HuH-7 (cell line): ENCODE measurements at regions not wholly inside any gene's neighbourhood (a gene's known extent, or its start where the extent isn't known, plus 50 kb on each side); places are given as distances from the start of the nearest gene placed in this dataset.

Source experiments
- DNase-seq: peaks from one replicate; pipeline ENCODE4 v3.0.0; 2011; ENCODE audit warnings: low spot score

DNA sequence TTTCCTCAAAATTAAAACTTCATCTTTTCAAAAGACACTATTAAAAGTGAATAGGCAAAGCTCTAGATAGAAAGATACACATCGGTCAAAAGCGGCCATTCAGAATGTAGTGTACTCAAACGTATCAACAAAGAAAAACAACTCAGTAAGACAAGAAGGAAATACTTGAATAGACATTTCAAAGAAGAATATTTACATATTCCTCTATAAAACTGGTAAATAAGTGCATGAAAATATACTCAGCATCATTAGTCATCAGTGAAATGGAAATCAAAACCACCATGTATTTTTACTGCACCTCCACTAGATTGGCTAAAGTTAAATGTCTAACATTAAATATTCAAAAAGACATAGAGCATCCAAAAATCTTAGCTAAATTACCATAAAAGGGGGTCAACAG lies 551.1 kb upstream of the SORCS1 start:
- DNase-seq = no peak

DNA sequence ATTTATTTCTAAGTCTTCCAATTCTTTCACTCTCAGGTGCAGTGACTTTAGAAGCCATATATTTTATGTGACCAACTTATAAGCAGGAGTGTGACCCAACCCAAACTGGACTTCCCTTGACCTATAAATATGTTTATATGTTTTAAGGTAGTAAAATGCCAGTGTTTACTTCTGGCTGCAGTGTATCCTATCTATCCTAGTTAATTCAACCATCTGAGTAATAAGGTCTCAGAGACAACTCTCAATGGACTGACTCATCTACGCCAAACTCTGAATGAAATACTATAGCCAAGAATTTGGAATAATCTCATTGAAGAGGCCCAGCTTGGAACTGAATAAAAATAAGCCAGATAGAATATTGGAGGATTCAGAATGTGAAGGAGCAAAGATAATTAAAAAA lies 544.5 kb upstream of the SORCS1 start:
- DNase-seq = no peak

GRCh38 chr10:107706096-107706725 lies 541.7 kb upstream of the SORCS1 start:
- no peak for DNase-seq

- DNase-seq = no peak
These were observed 537.4 kb upstream of the SORCS1 start for GRCh38 chr10:107701943-107702342.

GRCh38 chr10:107692072-107692471 lies 527.6 kb upstream of the SORCS1 start:
- DNase-seq = no peak

DNA sequence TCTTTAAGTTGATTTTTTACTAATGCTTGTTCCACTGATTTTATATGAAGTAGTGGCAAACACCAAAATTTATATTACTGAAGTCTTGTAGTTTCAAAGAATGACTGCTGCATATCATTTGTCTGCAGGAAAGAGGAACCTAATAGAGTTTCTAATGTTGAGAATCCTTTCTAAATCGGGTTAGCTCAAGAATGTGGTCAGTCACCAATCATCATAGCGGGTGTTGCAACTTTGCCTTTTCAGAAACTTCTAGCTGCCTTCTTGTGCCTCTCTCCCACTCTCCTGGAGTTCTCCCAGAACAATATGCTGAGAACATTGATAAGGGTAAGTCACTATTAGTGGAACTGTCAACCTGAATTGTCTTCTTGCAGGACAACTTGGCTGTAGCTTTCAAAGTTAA lies 524.8 kb upstream of the SORCS1 start:
- no peak for DNase-seq

- DNase-seq = no peak
These were observed 523.2 kb upstream of the SORCS1 start for GRCh38 chr10:107687701-107688100.

DNA sequence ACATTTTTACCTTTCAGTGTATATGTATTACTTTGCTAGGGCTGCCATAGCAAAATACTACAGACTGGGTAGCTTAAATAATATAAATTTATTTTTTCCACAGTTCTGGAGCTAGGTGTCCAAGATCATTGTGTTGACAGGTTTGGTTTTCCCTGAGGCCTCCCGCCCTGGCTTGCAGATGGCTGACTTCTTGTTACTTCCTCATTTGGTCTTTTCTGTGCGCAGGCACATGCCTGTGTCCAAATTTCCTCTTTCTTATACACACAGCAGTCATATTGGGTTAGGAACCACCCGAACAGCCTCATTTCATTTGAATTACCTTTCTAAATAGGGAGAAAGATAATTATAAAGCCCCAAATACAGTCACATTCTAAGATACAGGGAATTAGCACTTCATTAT lies 521.6 kb upstream of the SORCS1 start:
- DNase-seq = no peak

DNA sequence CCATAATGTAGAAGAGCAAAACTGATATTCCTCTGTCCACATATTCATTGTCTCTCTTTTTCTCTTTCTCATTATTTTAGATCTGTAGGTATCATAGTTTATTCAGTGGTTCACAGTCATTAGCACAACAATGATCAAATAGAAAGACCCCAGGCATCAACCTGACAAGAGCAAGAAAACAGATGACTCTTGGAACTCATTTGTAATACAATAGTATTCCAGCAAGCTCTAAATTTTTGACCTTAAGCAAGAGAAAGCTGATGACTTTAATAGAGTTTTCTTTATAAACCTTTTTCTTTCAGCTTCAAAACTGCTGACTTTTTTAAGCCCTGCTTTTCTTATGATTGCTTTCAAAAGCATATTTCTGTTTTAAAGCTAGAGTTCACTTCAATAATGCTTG lies 507.5 kb upstream of the SORCS1 start:
- no peak for DNase-seq

- DNase-seq = no peak
These were observed 501.7 kb upstream of the SORCS1 start for GRCh38 chr10:107666214-107666613.

GRCh38 chr10:107665459-107665858 lies 501.0 kb upstream of the SORCS1 start:
- no peak for DNase-seq

GRCh38 chr10:107657851-107658250 lies 493.3 kb upstream of the SORCS1 start:
- no peak for DNase-seq

DNA sequence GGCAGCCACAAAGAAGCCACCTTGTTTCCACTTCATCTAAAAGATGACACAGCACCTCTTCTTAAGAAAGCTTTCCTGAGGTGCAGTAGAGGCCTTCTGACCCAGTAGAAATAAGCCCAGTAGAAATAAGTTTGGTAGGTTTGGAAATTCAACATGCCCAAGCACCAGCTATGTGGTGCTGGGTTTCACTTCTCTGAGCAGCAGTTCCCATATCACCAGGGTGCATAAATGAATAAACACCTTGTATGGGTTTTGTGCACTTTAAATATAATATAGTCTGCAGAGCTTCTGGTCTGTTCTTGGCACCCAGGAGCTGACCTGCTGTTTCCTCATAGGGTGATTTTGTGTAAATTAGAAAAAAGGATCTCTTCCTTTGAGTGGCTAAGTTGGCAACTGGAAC lies 492.4 kb upstream of the SORCS1 start:
- no peak for DNase-seq

GRCh38 chr10:107653832-107654287 lies 489.4 kb upstream of the SORCS1 start:
- no peak for DNase-seq

GRCh38 chr10:107650939-107651338 lies 486.4 kb upstream of the SORCS1 start:
- no peak for DNase-seq

DNA sequence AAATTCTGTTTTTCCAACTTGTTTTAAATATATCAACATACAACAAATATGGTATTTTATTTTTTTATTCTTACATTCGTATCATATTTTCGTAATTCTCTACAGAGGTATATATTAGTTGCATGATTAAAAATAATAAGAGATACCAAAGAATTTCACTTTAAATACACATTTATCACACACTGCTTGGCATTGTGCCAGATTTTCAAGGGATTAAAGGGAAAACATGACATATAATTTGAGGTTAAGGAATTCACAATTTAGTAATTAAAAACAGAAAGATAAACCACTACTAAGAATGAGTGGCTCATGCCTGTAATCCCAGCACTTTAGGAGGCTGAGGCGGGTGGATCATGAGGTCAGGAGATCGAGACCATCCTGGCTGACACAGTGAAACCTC lies 484.7 kb upstream of the SORCS1 start:
- no peak for DNase-seq

- DNase-seq = no peak
These were observed 483.0 kb upstream of the SORCS1 start for GRCh38 chr10:107647462-107647861.

- no peak for DNase-seq
These were observed 467.4 kb upstream of the SORCS1 start for GRCh38 chr10:107631876-107632275.

GRCh38 chr10:107626862-107627261 lies 462.4 kb upstream of the SORCS1 start:
- no peak for DNase-seq

GRCh38 chr10:107623292-107623691 lies 458.8 kb upstream of the SORCS1 start:
- no peak for DNase-seq

DNA sequence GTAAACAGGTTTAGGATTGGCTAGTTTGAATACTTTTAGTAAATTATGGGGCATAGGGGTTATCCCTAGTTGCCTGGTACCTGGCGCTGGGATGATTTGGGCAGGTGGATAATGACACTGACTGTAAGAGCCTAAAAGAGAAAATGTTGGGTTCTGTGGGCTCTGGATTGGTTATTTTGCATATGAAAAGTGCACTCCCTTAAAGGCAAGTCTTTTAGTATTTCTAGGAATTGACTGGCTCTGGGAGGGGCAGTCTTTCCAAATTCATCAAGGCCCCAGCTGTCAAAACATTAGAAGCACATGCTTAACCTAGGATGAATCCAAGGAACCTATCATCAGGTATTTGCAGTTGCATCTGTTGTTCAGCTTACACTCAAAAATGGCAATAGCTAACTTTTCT lies 454.6 kb upstream of the SORCS1 start:
- no peak for DNase-seq

DNA sequence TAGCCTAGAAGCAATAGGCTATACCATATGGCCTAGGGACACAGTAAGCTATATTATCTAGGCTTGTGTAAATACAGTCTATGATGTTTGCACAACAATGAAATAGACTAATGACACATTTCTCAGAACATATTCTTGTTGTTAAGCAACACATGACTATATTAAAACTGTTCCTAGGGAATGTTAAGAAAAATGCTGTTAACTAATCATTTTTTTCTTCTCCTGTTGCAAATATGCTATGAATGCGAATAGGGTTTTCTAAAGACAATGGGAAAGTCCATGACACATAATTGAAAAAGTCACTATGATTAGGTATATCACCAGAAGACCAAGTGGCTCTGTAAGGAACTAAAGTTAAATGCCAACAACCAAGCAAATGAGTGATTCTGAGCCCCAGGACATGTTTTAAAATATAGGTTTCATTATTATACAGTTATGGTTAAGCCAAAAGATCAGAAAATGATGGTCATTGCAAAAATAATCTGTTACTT lies 454.0 kb upstream of the SORCS1 start:
- no peak for DNase-seq

DNA sequence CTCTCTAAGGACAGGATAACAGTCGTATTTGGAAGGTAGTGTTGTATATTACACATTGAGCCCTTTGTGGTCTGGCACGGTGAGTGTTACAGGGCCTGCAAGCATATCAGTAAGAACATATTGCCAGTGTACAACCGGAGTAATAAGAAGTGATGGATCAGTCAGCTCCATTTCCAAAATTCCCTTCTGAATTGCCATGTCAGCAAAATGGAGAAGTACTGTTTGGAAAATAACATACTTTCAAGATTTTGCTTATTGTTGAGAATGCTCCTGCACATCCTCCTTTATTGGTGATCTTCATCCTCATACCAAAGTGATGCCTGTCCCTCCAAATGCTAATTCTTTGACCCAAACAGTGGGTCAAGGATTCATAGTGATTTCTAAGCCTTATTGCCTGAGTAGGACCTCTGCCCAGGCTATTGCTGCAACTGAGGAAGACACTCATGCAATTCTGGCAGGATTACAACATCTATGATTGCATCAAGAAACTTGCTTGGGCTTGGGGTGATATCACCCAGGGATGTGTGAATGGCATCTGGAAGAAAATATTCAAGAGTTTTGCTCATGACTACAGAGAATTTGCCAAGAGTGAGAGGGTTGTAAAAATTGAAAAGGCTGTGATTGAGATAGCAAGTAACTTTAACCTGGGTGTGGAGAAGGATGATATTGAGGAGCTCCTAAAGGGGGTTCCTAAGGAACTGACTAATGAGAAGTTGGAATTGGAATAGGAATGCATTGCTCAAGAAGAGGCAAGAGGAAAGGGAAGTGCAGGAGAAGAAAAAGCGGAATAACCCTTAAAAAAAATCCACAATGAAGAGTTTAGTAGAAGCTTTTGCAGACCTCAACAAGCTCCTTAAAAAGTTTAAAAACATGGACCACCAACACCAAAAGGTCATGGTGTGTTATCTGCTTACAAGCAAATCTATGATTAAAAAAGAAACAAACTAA lies 452.2 kb upstream of the SORCS1 start:
- DNase-seq = no peak
